Thoracic aorta (tissue), 2 donors: ENCODE measurements at regions not wholly inside any gene's neighbourhood (a gene's known extent, or its start where the extent isn't known, plus 50 kb on each side); places are given as distances from the start of the nearest gene placed in this dataset.

Experiments used
- ATAC-seq: fragments of 150-250 bp; one replicate; pipeline ENCODE4 v1.8.0; 2017; ENCODE audit warnings: low read depth; ENCODE audit not compliant: insufficient number of reproducible peaks, low FRiP score
- DNase-seq: peaks from one replicate; pipeline ENCODE4 v3.0.0-alpha.2; 2020; ENCODE audit warnings: low spot score
- H3K27ac ChIP-seq, 2 donors: fragments of 200-600 bp; sonication (generic); 1 replicate in 1 of 2; 2 replicates in 1 of 2; pipeline ENCODE4 v1.5.1; 2016; ENCODE audit warnings: mild to moderate bottlenecking in 2 of 2, moderate library complexity in 2 of 2
- H3K27me3 ChIP-seq: fragments of 200-600 bp; sonication (generic); replicated peaks from 2 replicates; pipeline ENCODE4 v1.6.0; 2016; ENCODE audit warnings: mild to moderate bottlenecking; ENCODE audit not compliant: insufficient read depth
- H3K36me3 ChIP-seq: fragments of 200-600 bp; sonication (generic); one replicate; pipeline ENCODE4 v1.5.1; 2016
- H3K4me1 ChIP-seq, 2 donors: fragments of 200-600 bp; sonication (generic); 1 replicate in 1 of 2; 2 replicates in 1 of 2; pipeline versions ENCODE4 v1.5.1 to v1.6.0; 2016; ENCODE audit warnings: low read depth in 2 of 2, mild to moderate bottlenecking in 1 of 2; ENCODE audit not compliant: control insufficient read depth in 1 of 2
- H3K4me3 ChIP-seq: fragments of 200-600 bp; sonication (generic); 2 replicates; pipeline ENCODE4 v1.5.1; 2016; ENCODE audit warnings: mild to moderate bottlenecking
- H3K9me3 ChIP-seq: fragments of 200-600 bp; sonication (generic); 2 replicates; pipeline ENCODE4 v1.5.1; 2016
- CTCF ChIP-seq: fragments of 200-600 bp; sonication (generic); IDR thresholded peaks from one replicate; pipeline ENCODE4 v1.5.1; 2019; ENCODE audit warnings: antibody characterized with exemption

- TF ChIP-seq CTCF: no peak
- Histone ChIP-seq H3K27me3 (no peaks in the 10 kb centered on the region), H3K9me3 (no peaks in the 10 kb centered on the region)
Measured at GRCh38 chr17:65356536-65356935, 204.9 kb downstream of the AXIN2 start.

GRCh38 chr17:65355246-65355645 lies 206.2 kb downstream of the AXIN2 start:
- Histone ChIP-seq H3K4me1 (no peaks in the 10 kb centered on the region), H3K9me3 (peaks cover 3% of the 10 kb centered on the region), H3K36me3 (no peaks in the 10 kb centered on the region), H3K4me3 (no peak overlapping the region), H3K27me3 (no peaks in the 10 kb centered on the region), H3K27ac (no peak overlapping the region)
- TF ChIP-seq CTCF: no peak
- ATAC-seq (no peak), DNase-seq (no peak)

More at GRCh38 chr17:65356536-65356935, 204.9 kb downstream of the AXIN2 start:
- H3K27ac ChIP-seq: no peak overlapping the region
- DNase-seq (no peak), ATAC-seq (no peak)
- no peaks in the 10 kb centered on the region for H3K36me3 ChIP-seq
- no peaks in the 10 kb centered on the region for H3K4me1 ChIP-seq
- H3K4me3 ChIP-seq: no peak overlapping the region

GRCh38 chr17:65349916-65350315 lies 211.5 kb downstream of the AXIN2 start:
- DNase-seq (no peak), ATAC-seq (no peak)
- Histone ChIP-seq H3K27me3 (no peaks in the 10 kb centered on the region), H3K9me3 (peaks cover 7% of the 10 kb centered on the region), H3K36me3 (no peaks in the 10 kb centered on the region), H3K4me1 (peaks cover 0 to 10% of the 10 kb centered on the region in 2 donors), H3K4me3 (no peak overlapping the region), H3K27ac (no peak overlapping the region)
- no peak for TF ChIP-seq CTCF

- H3K4me1 ChIP-seq: peaks cover 0 to 10% of the 10 kb centered on the region in 2 donors
- H3K36me3 ChIP-seq: no peaks in the 10 kb centered on the region
- peaks cover 7% of the 10 kb centered on the region for H3K9me3 ChIP-seq
- no peak for TF ChIP-seq CTCF
- DNase-seq (no peak), ATAC-seq (no peak)
- H3K27me3 ChIP-seq: no peaks in the 10 kb centered on the region
- no peak overlapping the region for H3K4me3 ChIP-seq
- H3K27ac ChIP-seq: no peak overlapping the region
Measured at GRCh38 chr17:65346166-65346565, 209.0 kb downstream of the RGS9 start.

GRCh38 chr17:65345261-65346005 lies 208.3 kb downstream of the RGS9 start:
- Histone ChIP-seq H3K4me1 (peaks cover 0 to 10% of the 10 kb centered on the region in 2 donors), H3K4me3 (no peak overlapping the region), H3K9me3 (peaks cover 6% of the 10 kb centered on the region), H3K36me3 (no peaks in the 10 kb centered on the region), H3K27ac (no peak overlapping the region), H3K27me3 (no peaks in the 10 kb centered on the region)
- ATAC-seq: no peak
- DNase-seq: no peak
- TF ChIP-seq CTCF: no peak
